ENCODE measurements at regions not wholly inside any gene's neighbourhood (a gene's known extent, or its start where the extent isn't known, plus 50 kb on each side); places are given as distances from the start of the nearest gene placed in this dataset.
"Not testable (repeated sequence)": the region's sequence is repeated elsewhere in the genome, so short reads cannot be mapped to it uniquely, and the experiment has no call there.

DNA sequence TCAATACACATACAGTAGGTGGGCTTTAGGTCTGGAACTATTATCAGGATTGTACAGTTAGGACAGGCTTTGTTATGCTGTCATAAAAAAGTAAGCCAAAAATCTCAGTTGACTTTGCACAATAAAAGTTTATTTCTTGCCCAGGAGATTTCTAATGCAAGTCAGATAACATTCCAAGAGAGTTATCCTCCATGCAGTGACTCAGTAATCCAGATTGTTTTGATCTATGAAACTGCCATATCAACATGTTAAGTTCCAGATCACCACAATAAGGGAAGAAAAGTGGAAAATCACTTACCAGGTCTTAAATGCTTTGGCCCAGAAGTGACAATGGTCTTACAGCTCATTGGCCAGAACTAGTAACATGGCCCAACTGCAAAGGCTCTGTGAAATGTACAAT lies 636.2 kb upstream of the KLF12 start:
- FAIRE-seq: no peak

DNA sequence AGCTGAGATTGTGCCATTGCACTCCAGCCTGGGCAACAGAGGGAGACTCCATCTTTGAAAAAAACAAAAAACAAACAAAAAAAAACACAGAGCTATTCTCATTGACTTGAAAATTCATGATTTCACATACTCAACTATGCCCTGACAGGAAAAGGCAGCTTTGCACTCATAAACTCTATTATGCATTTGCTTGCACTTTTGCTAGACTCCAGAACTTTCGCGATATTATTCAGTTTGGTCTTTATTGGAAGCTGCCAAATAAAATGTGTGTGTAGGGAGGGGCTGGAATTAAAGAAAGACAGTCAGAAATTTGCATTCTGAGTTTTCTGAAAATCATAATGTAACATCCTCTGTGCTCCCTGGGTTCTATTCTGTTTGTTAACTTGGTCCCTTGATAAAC lies 635.1 kb upstream of the KLF12 start:
- no peak for FAIRE-seq

DNA sequence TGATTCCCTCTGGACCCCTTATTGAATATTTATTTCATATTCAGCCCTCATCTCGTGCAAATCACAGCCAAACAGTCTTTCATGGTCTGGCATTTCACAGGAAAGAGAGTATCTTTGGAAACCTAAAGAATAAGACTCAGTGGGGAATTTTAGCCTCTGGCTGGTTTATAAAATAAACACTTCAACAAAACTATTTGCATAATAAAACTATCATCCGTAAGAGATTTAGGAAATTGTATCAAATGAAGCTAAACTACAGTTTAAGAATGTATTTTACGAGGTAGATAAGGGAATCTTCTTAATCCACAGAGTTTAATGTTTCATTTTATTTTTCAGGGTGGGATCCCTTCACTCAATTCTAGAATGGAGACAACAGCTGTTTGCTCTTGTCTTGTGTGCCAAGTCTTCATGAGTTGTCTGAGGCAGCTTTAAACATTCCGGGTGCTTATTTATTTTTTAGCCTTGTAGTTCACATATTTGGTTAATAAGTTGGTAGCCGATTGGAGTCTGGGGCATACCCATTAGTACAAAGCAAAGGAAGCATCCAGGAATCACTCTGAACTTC lies 634.4 kb upstream of the KLF12 start:
- no peak for FAIRE-seq

- FAIRE-seq: no peak
These were observed 632.8 kb upstream of the KLF12 start for GRCh38 chr13:74767050-74767449.

DNA sequence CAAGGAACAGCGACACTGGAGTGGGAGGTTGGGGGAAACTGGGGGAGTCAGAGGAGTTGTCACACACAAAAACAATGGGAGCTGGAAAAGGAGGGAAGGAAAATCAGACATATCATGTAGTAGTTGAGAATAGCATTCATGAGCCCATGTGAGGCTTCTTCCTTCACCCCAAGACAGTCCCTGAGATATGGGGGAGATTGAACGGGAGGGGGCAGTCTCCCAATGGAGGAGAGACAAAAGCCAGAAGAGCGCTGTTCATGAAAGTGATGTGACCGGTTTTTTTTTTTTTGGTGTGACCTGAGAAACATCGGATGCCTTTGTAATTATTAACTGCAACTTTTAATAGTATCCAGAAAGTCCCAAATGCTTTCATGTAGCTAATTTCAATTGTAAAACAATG lies 631.8 kb upstream of the KLF12 start:
- no peak for FAIRE-seq

- no peak for FAIRE-seq
These were observed 627.9 kb upstream of the KLF12 start for GRCh38 chr13:74761801-74762757.

DNA sequence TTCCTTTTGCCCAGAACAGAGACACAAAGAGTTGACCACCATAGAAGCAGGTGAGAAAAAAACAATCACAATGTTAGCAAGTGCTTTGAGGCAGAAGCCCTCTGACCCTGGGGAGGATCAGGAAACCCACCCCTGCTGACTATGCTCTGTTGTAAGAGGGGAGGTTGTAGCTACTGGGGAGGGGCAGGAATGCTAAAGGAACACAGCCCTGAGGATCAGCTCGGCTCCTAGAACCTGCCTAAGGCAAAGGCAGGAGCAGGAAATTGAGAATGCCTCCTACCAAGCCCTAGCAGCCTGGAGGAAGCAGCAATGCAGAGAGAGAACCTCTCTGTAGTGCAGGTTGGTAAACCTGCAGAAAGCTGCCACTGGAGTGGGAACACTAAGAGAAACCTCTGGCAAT lies 624.0 kb upstream of the KLF12 start:
- FAIRE-seq: no peak

DNA sequence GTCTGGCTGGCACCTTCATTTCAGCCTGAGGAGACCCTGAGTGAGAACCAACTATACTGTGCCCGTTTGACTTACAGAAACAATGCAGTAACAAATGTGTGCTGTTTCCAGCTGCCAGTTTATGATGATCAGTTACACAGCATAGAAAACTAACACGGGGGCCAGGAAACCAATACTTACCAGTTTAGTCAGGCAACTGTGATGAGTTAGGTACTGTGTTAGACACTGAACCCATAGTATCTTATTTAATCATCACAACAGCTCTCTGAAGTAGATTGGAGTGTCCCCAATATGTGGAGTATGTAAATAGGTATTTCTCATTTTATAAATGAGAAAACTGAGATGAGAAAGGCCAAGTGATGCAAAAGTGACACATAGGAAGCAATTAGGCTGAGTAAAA lies 620.9 kb upstream of the KLF12 start:
- no peak for FAIRE-seq

GRCh38 chr13:74751739-74752138 lies 617.5 kb upstream of the KLF12 start:
- FAIRE-seq: no peak

DNA sequence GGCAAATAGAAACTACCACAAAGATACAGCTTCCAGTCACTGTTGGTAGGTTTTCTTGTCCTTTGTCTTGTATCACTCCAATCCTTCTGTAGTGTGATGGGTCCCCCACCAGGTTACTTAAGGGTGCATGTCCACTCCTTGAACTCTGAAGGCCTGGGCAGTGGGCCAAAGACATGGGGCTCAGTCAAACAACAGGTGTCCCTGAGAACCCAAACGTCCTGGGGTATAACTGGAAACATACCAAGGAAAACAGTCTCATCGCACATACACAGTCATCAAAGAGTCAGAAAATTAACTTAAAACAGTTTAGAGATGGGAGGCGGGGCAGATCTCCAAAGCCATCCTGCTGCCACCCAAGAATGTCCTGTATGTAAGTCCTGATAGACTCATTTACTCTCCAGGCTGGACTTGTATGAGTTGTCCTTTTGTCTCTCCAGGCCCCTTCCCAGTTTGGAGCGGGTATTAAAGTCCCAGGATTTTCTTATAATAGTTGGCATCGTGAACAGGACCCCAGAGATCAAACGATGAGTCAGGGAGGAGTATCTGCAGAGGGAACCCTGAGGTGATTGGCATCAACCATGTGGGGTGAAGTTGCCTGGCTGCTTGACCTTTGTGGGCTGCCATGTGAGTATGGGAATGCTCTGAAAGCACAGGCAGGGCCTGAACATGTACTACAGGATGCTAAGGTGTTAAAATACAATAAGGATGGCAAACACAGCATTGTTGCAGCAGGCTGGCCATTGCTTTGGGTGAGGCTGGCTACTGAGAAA lies 613.2 kb upstream of the KLF12 start:
- FAIRE-seq: no peak

- FAIRE-seq: no peak
These were observed 609.8 kb upstream of the KLF12 start for GRCh38 chr13:74743992-74744391.

DNA sequence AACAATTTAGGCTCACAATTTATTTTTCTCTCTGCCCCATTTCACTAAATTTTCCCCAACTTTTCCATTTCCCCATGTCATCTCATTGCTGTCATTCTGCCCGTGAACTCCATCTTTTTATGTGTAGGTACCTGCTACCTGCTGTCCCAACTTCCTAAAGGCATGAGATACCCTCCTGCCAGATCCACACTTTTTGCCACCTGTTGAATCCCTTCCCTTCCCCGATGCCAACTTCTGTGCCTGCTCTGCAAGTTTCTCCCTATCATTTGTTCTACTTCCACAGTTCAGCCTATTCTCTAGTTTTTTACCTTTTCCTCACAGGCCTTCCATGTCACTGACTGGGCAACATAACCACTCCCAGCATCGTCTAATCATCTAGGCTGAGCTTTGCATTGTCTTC lies 607.5 kb upstream of the KLF12 start:
- FAIRE-seq: no peak

DNA sequence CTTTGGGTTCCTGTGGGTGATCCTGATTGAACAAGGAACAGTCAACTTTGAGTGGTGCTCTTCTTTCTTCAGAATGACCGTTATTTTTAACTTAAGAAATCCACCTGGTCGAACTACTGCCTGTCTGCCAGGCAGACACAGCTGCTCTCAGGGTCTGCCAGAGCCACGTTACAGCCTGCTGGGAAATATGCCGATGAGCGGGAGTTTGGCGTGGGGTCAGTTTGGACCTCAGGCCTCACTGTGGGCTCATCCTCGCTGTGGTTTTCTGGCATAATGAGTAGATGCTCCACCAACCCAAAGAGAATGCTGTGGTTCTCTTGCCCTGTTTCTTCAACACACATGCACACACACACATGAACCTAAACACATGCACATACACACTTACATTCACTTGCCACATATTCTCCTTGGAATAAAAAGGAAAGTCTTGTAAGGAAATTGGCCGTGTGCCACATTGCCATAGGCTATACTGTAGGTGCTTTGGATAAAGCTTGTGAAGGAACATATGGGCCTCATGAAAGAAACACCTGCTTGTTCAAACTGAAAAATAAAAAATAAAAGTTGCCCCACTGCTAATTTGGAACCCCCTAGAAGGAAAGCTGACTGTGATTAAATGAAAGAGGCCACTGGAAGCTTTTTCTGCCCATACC lies 598.7 kb upstream of the KLF12 start:
- no peak for FAIRE-seq

DNA sequence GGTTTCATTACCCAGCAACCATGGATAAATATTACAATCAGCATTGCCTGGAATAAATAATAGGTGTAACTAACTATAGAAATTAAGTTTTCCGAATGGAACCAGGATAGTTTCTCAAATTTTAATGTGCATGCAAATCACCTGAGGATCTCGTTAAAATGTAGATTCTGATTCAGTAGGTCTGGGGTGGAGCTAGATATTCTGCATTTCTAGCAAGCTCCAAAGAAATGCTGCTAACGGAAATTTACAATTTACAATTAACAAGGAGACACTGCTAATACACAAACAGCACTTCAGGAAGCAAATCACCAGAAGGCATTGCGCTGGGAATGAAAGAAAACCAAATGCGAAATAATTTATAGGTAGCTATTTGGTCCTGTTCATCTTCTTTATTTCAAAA lies 597.5 kb upstream of the KLF12 start:
- no peak for FAIRE-seq

DNA sequence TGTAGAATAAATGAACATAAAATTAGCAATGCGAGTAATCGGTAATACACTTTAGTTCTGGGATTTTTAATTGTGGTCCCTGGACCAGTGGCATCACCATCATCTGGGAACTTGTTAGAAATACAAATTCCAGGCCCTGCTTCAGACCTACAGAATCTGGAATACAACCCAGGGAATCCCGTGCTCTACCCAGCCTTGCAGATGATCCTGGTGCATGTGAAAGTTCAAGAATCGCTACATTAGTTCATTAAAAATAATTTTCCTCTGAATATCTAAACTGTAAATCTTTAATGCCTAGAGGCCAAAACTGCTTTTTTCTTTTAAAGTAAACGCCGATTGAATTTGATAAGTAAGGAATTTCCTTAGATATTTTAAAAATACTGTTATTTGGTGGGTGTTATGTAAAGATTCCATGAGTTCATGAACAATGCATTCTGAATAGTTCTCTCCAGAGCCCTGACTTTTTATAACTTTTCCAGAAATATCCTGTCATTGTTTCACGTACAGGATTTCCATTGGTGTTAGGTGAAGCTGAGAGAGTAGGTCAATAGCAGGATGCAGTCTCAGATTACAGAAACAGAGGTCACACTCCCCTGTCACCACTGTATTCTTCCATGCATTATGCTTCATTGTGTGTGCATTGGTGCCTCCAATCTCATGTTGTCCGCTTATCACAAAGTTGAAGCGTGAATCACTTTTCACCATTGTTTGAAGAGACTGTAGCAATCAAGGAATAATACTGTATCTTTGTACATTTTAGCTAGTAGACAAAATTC lies 596.5 kb upstream of the KLF12 start:
- no peak for FAIRE-seq

GRCh38 chr13:74726206-74726605 lies 592.0 kb upstream of the KLF12 start:
- no peak for FAIRE-seq

GRCh38 chr13:74718232-74718842 lies 584.1 kb upstream of the KLF12 start:
- FAIRE-seq: not testable (repeated sequence)

DNA sequence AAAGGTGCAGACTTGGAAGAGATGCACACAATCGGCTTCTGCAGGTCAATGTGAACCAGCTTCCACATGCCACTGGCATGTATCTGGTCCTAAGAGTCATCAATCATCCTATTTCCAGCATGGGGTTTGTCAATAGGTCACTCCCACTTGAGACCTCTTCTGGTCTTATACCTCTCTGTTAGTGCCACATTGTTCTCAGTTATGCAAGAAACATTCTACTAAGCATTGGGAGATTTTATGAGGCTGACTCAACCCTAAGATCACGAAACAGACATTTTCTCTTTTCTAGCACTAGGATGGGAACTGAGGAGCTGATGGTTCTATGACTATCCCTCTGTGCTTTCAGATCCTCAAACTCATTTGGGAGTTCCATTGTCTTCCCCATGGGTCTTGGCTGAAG lies 581.5 kb upstream of the KLF12 start:
- no peak for FAIRE-seq

DNA sequence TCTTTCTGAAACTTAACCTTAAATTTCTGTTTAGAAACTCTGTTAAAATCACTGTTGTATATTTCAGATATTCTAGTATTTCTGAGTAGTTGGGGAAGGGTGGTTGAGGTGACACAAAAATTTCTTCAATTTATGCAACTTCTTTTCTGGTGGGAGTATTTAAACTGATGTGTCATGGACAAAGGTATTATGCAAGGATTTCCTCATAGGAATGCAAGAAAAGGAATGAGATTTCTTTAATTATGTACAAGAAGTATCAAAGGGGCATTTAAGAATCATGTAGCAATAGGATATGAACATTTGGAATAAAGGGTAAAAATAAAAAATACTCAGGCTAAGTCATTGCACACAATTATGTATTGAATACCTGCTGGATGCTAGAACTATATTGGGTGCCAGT lies 575.8 kb upstream of the KLF12 start:
- FAIRE-seq: no peak

GRCh38 chr13:74709226-74709625 lies 575.0 kb upstream of the KLF12 start:
- FAIRE-seq: no peak

- no peak for FAIRE-seq
These were observed 574.4 kb upstream of the KLF12 start for GRCh38 chr13:74708629-74709028.

GRCh38 chr13:74707291-74707690 lies 573.1 kb upstream of the KLF12 start:
- FAIRE-seq: no peak

Data from colon (tissue), 2 donors.